Endothelial cell of umbilical vein (primary cell): ENCODE measurements at regions not wholly inside any gene's neighbourhood (a gene's known extent, or its start where the extent isn't known, plus 50 kb on each side); places are given as distances from the start of the nearest gene placed in this dataset.

ENCODE experiments used
- BruUV-seq: library from RNA; stranded (reverse); fragments of 400-500 nt; replicated peaks from 2 replicates; lab custom pipeline; 2021; lab: Mats Ljungman, UMichigan
- CTCF ChIA-PET: fragments of 300-600, 350-600 bp; sonication (Branson Sonifier 250); formaldehyde crosslinking; loops from one replicate; lab custom pipeline; 2021; ENCODE audit warnings: antibody characterized with exemption, inconsistent platforms; lab: Charles Lee
- POLR2A ChIA-PET: fragments of 300-600, 350-600 bp; sonication (Branson Sonifier 250); formaldehyde crosslinking; loops from one replicate; lab custom pipeline; 2021; ENCODE audit warnings: antibody characterized with exemption, inconsistent platforms; lab: Charles Lee
- DNase-seq: peaks from one replicate; pipeline ENCODE4 v3.0.0-alpha.2; 2011; ENCODE audit warnings: low read depth, low spot score
- FAIRE-seq: peaks from 2 replicates; lab custom pipeline; 2011; peaks lifted over from hg19 to GRCh38; lab: Jason Lieb, UNC
- H2AFZ ChIP-seq: 2 replicates; pipeline ENCODE4 v1.6.0; 2012; ENCODE audit warnings: low read depth, low read length, control low read depth, inconsistent platforms
- H3K27ac ChIP-seq: 2 replicates; pipeline ENCODE4 v1.5.1; 2011; ENCODE audit warnings: low read depth, mild to moderate bottlenecking, control low read depth, low read length, moderate library complexity; ENCODE audit not compliant: insufficient read depth
- H3K27me3 ChIP-seq, 2 experiments: 2 replicates each; pipeline versions ENCODE4 v1.6.0 to v1.6.1; 2011; ENCODE audit warnings: low read length in 2 of 2, mixed read lengths in 1 of 2; ENCODE audit not compliant: control insufficient read depth in 2 of 2, insufficient read depth in 2 of 2
- H3K36me3 ChIP-seq, 2 experiments: 2 replicates in 1 of 2; 3 replicates in 1 of 2; pipeline ENCODE4 v1.5.1; 2011; ENCODE audit warnings: low read length in 2 of 2, mild to moderate bottlenecking in 1 of 2, moderate library complexity in 1 of 2; ENCODE audit not compliant: control insufficient read depth in 2 of 2, insufficient read depth in 2 of 2; ENCODE audit errors: extremely low read depth in 1 of 2
- H3K4me1 ChIP-seq: 3 replicates; pipeline ENCODE4 v1.5.1; 2011; ENCODE audit warnings: mild to moderate bottlenecking, low read length; ENCODE audit not compliant: control insufficient read depth, insufficient read depth; ENCODE audit errors: extremely low read depth
- H3K4me2 ChIP-seq: 2 replicates; pipeline ENCODE4 v1.6.1; 2011; ENCODE audit warnings: low read length, control low read depth, mixed read lengths; ENCODE audit not compliant: insufficient read depth
- H3K4me3 ChIP-seq, 3 experiments: fragments of 200-600 bp in 1 of 3; sonication (generic), shearing (Covaris generic) in 1 of 3; replicated peaks in 1 of 3; 2 replicates each; pipeline ENCODE4 v1.5.1; 2011 to 2016; ENCODE audit warnings: control low read depth in 3 of 3, low read length in 3 of 3, mild to moderate bottlenecking in 2 of 3, inconsistent platforms in 1 of 3, low read depth in 1 of 3, moderate library complexity in 1 of 3; ENCODE audit not compliant: insufficient read depth in 1 of 3
- H3K79me2 ChIP-seq: 2 replicates; pipeline ENCODE4 v1.6.0; 2012; ENCODE audit warnings: low read length, inconsistent platforms; ENCODE audit not compliant: control insufficient read depth, insufficient read depth
- H3K9ac ChIP-seq: replicated peaks from 2 replicates; pipeline ENCODE3; 2011; ENCODE audit warnings: low read length, control low read depth; ENCODE audit not compliant: insufficient read depth; ENCODE audit errors: extremely low read depth
- H3K9me1 ChIP-seq: replicated peaks from 3 replicates; pipeline ENCODE4 v1.6.0; 2011; ENCODE audit warnings: mild to moderate bottlenecking, low read length; ENCODE audit not compliant: control insufficient read depth, insufficient read depth; ENCODE audit errors: extremely low read depth
- H3K9me3 ChIP-seq: replicated peaks from 2 replicates; pipeline ENCODE4 v1.5.1; 2012; ENCODE audit warnings: low read length, inconsistent platforms; ENCODE audit not compliant: control insufficient read depth, insufficient read depth
- H4K20me1 ChIP-seq: replicated peaks from 2 replicates; pipeline ENCODE3; 2011; ENCODE audit warnings: mild to moderate bottlenecking, low read length; ENCODE audit not compliant: control insufficient read depth, insufficient read depth; ENCODE audit errors: extremely low read depth
- CTCF ChIP-seq, 2 donors: IDR thresholded peaks; 1 replicate in 1 of 2; 2 replicates in 1 of 2; pipeline ENCODE4 v1.5.1; 2011; ENCODE audit warnings: low read length in 2 of 2, mild to moderate bottlenecking in 2 of 2, moderate library complexity in 2 of 2, control low read depth in 1 of 2, inconsistent platforms in 1 of 2, low read depth in 1 of 2; ENCODE audit not compliant: insufficient read depth in 1 of 2; ENCODE audit errors: extremely low read depth in 1 of 2
- EZH2 ChIP-seq: IDR thresholded peaks from 2 replicates; pipeline ENCODE4 v1.6.1; 2012; ENCODE audit warnings: borderline replicate concordance, low read depth, mild to moderate bottlenecking, moderate library complexity, low read length, inconsistent platforms; ENCODE audit not compliant: severe bottlenecking
- FOS ChIP-seq: IDR thresholded peaks from 2 replicates; pipeline ENCODE4 v1.6.1; 2011; ENCODE audit warnings: mild to moderate bottlenecking, low read length, moderate library complexity, borderline replicate concordance; ENCODE audit not compliant: insufficient read depth
- GATA2 ChIP-seq: IDR thresholded peaks from 2 replicates; pipeline ENCODE4 v1.7.0; 2011; ENCODE audit warnings: low read depth, mild to moderate bottlenecking, moderate library complexity, mixed read lengths, low read length; ENCODE audit not compliant: insufficient read length, insufficient read depth
- JUN ChIP-seq: IDR thresholded peaks from 2 replicates; pipeline ENCODE4 v1.6.1; 2011; ENCODE audit warnings: borderline replicate concordance, low read depth; ENCODE audit not compliant: insufficient read length, insufficient read depth
- MAX ChIP-seq: IDR thresholded peaks from 2 replicates; pipeline ENCODE4 v1.6.1; 2011; ENCODE audit not compliant: insufficient read depth, insufficient read length
- MYC ChIP-seq: IDR thresholded peaks from one replicate; pipeline ENCODE4 v1.6.1; 2011; ENCODE audit warnings: mild to moderate bottlenecking, low read depth, low read length
- POLR2A ChIP-seq: IDR thresholded peaks from 2 replicates; pipeline ENCODE4 v1.6.1; 2012; ENCODE audit warnings: low read depth, mild to moderate bottlenecking, control low read depth, low read length
- POLR2AphosphoS5 ChIP-seq: IDR thresholded peaks from 2 replicates; pipeline ENCODE4 v1.6.1; 2012; ENCODE audit warnings: low read depth, mild to moderate bottlenecking, control low read depth, low read length, moderate library complexity; ENCODE audit not compliant: insufficient read depth
- dilution Hi-C: fragments of 300-500 bp; cut with MboI; formaldehyde crosslinking; loops from one replicate; pipeline ENCODE4 v1.15.0; 2019; ENCODE audit warnings: low sequenced_read_pairs; ENCODE audit not compliant: extremely low pct_ligation_motif_present
- intact Hi-C: fragments of 100-400 bp; cut with micrococcal nuclease; formaldehyde crosslinking; loops from one replicate; pipeline ENCODE4 v1.10.0; 2022

GRCh38 chr1:5354681-5355080, 637.5 kb downstream of the NPHP4 start:
- Histone ChIP-seq H3K4me3 (no peak overlapping the region), H3K9me1 (no peaks in the 10 kb centered on the region), H4K20me1 (no peaks in the 10 kb centered on the region), H2AFZ (no peak overlapping the region), H3K36me3 (no peaks in the 10 kb centered on the region), H3K79me2 (no peaks in the 10 kb centered on the region), H3K4me1 (no peaks in the 10 kb centered on the region), H3K27ac (no peak overlapping the region), H3K4me2 (no peak overlapping the region), H3K27me3 (no peaks in the 10 kb centered on the region), H3K9ac (no peak overlapping the region), H3K9me3 (peaks cover 2% of the 10 kb centered on the region)
- CTCF ChIA-PET: no interaction called here
- no TSS peak for BruUV-seq
- TF ChIP-seq POLR2A: no peak
- no peak for TF ChIP-seq FOS
- TF ChIP-seq POLR2AphosphoS5: no peak
- no peak for TF ChIP-seq JUN
- no peak for TF ChIP-seq MAX
- TF ChIP-seq MYC: no peak
- no peak for TF ChIP-seq GATA2
- no peak for TF ChIP-seq CTCF (IDR thresholded peaks at IDR 0.05; ENCODE audit: extremely low read depth in 1 of 2, insufficient read depth in 1 of 2, low read depth in 1 of 2, low read length in 2 of 2)
- TF ChIP-seq EZH2: no peak
- dilution Hi-C loops (no loop called here), intact Hi-C loops (no loop called here)
- DNase-seq (no peak), FAIRE-seq (no peak)
- POLR2A ChIA-PET: no interaction called here
